NK-92 treated with Interleukin-12 subunit alpha and Interleukin-12 subunit beta, amount 100 ng/mL, for 24 hours (cell line): ENCODE measurements at regions not wholly inside any gene's neighbourhood (a gene's known extent, or its start where the extent isn't known, plus 50 kb on each side); places are given as distances from the start of the nearest gene placed in this dataset.

ENCODE experiments used
- DNase-seq: peaks from one replicate; lab custom pipeline; 2025; lab: John Stamatoyannopoulos, UW

- DNase-seq, result no peak
Measured at GRCh38 chrX:15915959-15916703, 61.5 kb upstream of the AP1S2 start.

- no peak for DNase-seq
Measured at GRCh38 chrX:15914486-15914885, 59.9 kb upstream of the AP1S2 start.

GRCh38 chrX:15913146-15913545, 58.5 kb upstream of the AP1S2 start:
- DNase-seq, result no peak

GRCh38 chrX:15911734-15912550, 57.3 kb upstream of the AP1S2 start:
- DNase-seq, result peak; percentile 1

- no peak for DNase-seq
Measured at GRCh38 chrX:15909605-15910004, 55.0 kb upstream of the AP1S2 start.

- DNase-seq, result no peak
Measured at GRCh38 chrX:15908603-15909290, 54.1 kb upstream of the AP1S2 start.

GRCh38 chrX:15906041-15906943, 51.7 kb upstream of the AP1S2 start:
- DNase-seq, result no peak
